Activated CD4-positive, alpha-beta memory T cell treated with anti-CD3 and anti-CD28 coated beads, Interleukin-2, amount 10 ng/mL, durations not matched to agents 7 days and 5 days (primary cell): ENCODE measurements at regions not wholly inside any gene's neighbourhood (a gene's known extent, or its start where the extent isn't known, plus 50 kb on each side); places are given as distances from the start of the nearest gene placed in this dataset.

ENCODE experiments used
- CTCF ChIA-PET: fragments of 350-600 bp; sonication (Branson Sonifier 250); formaldehyde crosslinking; loops from one replicate; lab custom pipeline; 2021; ENCODE audit warnings: antibody characterized with exemption, inconsistent platforms; lab: Charles Lee
- POLR2A ChIA-PET: fragments of 350-600 bp; sonication (Branson Sonifier 250); formaldehyde crosslinking; loops from one replicate; lab custom pipeline; 2021; ENCODE audit warnings: antibody characterized with exemption; lab: Charles Lee
- DNase-seq: peaks from one replicate; pipeline ENCODE4 v3.0.0-alpha.2; 2020
- H3K27ac Mint-ChIP-seq: one replicate; pipeline ENCODE4 v1.8.0; 2021; ENCODE audit warnings: mild to moderate bottlenecking, mixed read lengths
- H3K27me3 Mint-ChIP-seq: one replicate; pipeline ENCODE4 v1.8.0; 2021; ENCODE audit warnings: mixed read lengths
- H3K36me3 Mint-ChIP-seq: one replicate; pipeline ENCODE4 v1.8.0; 2021; ENCODE audit warnings: low read depth, mixed read lengths
- H3K4me1 Mint-ChIP-seq: one replicate; pipeline ENCODE4 v1.8.0; 2021; ENCODE audit warnings: mixed read lengths
- H3K4me3 Mint-ChIP-seq: one replicate; pipeline ENCODE4 v1.8.0; 2021; ENCODE audit warnings: mild to moderate bottlenecking, mixed read lengths
- H3K9me3 Mint-ChIP-seq: one replicate; pipeline ENCODE4 v1.8.0; 2021; ENCODE audit warnings: mixed read lengths

DNA sequence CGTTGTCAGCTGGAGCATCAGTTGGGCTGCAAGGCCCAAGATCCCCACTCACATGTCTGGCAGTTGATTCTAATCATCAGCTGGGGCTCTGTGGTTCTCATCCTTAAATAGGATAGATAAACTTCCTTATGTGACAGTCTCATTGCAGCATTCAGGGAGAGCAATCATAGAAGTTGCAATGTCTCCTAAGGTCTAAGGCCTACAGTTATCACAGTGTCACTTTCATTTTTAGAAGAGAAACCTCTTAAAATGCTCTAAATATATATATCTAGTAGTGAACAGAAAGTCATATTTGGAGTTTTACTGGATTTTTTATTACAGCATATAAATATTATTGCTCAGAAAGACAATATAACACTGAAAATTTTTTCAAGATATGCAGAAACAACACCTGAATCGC lies 226.0 kb upstream of the PPP1R2C start:
- H3K27ac Mint-ChIP-seq, result no peak overlapping the region
- no peak for DNase-seq
- H3K4me1 Mint-ChIP-seq, result no peaks in the 10 kb centered on the region
- H3K9me3 Mint-ChIP-seq, result no peaks in the 10 kb centered on the region
- CTCF ChIA-PET, result interaction anchor here (0.6 kb wide), 1 partner anchor 451 kb away, joined by 3 read pairs; no protein-coding TSS in a partner anchor
- POLR2A ChIA-PET, result no interaction called here
- no peak overlapping the region for H3K4me3 Mint-ChIP-seq
- no peaks in the 10 kb centered on the region for H3K27me3 Mint-ChIP-seq
- H3K36me3 Mint-ChIP-seq, result no peaks in the 10 kb centered on the region

DNA sequence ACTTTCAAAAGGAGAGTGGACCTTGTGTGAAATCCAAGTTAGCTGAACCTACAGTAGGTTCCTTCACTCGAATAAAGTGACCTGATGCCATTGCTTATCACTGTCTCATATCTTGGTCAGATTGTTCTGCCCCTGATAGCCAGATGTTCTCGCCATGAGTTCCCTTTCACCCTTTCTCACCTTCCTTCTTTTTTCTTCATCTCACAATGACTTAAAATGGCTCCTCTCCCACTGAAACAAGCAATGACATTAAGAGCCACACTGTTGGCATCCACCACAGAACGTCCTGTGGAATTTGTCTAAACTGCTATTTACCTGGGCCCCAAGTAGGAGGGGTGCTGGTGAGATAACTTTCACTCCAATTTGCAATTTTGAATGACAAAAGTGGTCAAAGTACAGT lies 227.6 kb upstream of the PPP1R2C start:
- POLR2A ChIA-PET, result no interaction called here
- Mint-ChIP-seq H3K27me3 (no peaks in the 10 kb centered on the region), H3K4me3 (no peak overlapping the region), H3K4me1 (no peaks in the 10 kb centered on the region), H3K27ac (no peak overlapping the region), H3K36me3 (no peaks in the 10 kb centered on the region), H3K9me3 (no peaks in the 10 kb centered on the region)
- CTCF ChIA-PET, result no interaction called here
- DNase-seq, result no peak

- ChIA-PET CTCF (no interaction called here), POLR2A (no interaction called here)
- Mint-ChIP-seq H3K4me3 (no peak overlapping the region), H3K27ac (no peak overlapping the region), H3K9me3 (no peaks in the 10 kb centered on the region), H3K27me3 (no peaks in the 10 kb centered on the region), H3K36me3 (no peaks in the 10 kb centered on the region), H3K4me1 (no peaks in the 10 kb centered on the region)
- DNase-seq, result no peak
These were observed 230.4 kb upstream of the PPP1R2C start for GRCh38 chrX:43008356-43008755.

DNA sequence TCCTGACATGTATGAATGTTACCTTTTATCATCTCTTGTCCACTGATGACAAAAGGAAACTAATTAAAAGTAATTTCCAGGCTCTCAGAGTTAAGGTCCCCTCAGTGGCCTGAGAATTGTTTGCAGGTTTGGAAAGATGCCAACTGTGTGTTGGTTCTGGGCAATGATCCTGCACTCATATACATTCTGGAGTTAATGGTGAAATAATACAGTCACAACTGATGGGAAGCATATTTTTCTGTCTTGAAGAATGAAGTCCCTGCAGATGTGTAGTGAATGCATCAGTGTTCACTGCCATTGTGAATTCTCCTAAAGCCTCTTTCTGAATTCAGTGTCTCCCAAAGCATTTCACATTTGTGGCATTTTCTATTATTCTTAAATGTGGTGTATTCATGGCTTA lies 238.1 kb upstream of the PPP1R2C start:
- CTCF ChIA-PET, result no interaction called here

DNA sequence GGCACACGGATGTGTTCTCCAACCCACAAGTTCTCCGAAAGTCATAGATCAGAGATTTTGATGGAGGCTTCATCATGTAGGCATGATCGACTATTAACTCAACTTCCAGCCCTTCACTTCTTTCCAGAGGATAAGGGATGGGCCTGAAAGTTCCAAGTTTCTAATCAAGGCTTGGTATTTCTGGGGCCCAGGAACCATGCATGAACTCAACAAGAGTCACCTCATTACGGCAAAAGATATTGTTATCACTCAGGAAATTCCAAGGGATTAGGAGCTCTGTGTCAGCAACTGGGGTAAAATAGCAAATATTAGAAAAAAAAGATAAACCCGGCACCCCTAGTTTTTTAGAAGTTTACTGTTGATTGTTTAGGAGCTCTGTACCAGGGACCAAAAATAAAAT lies 240.1 kb upstream of the PPP1R2C start:
- Mint-ChIP-seq H3K4me1 (peaks cover 4% of the 10 kb centered on the region), H3K9me3 (peaks cover 8% of the 10 kb centered on the region), H3K36me3 (no peaks in the 10 kb centered on the region), H3K4me3 (no peak overlapping the region), H3K27me3 (no peaks in the 10 kb centered on the region), H3K27ac (no peak overlapping the region)
- CTCF ChIA-PET, result no interaction called here
- POLR2A ChIA-PET, result no interaction called here
- no peak for DNase-seq

More for the DNA sequence above, 238.1 kb upstream of the PPP1R2C start:
- peaks cover 5% of the 10 kb centered on the region for H3K9me3 Mint-ChIP-seq
- no peak overlapping the region for H3K4me3 Mint-ChIP-seq
- POLR2A ChIA-PET, result no interaction called here
- H3K27me3 Mint-ChIP-seq, result no peaks in the 10 kb centered on the region
- H3K36me3 Mint-ChIP-seq, result no peaks in the 10 kb centered on the region
- H3K4me1 Mint-ChIP-seq, result peaks cover 4% of the 10 kb centered on the region
- DNase-seq, result no peak
- H3K27ac Mint-ChIP-seq, result no peak overlapping the region

DNA sequence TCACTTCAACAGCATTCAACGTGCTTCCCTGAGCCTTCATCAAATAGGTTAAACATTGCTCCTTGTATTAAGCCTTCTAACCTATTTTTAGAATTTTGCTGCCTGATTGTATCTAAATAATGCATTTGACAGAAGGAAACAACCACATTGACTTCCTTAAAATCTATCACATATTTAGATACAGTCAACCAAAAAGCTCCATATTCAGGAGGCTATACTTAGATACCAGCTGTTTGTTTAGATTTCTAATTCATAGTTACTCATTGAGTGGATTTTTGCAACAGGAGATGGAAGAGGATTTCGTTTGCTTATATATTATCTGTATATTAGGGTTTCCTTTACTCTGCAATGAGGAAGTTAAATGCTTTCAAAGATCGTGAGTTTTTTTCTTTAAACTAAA lies 241.1 kb upstream of the PPP1R2C start:
- Mint-ChIP-seq H3K4me3 (no peak overlapping the region), H3K4me1 (peaks cover 4% of the 10 kb centered on the region), H3K9me3 (peaks cover 8% of the 10 kb centered on the region), H3K27me3 (no peaks in the 10 kb centered on the region), H3K27ac (no peak overlapping the region), H3K36me3 (no peaks in the 10 kb centered on the region)
- ChIA-PET CTCF (no interaction called here), POLR2A (no interaction called here)
- DNase-seq, result no peak

DNA sequence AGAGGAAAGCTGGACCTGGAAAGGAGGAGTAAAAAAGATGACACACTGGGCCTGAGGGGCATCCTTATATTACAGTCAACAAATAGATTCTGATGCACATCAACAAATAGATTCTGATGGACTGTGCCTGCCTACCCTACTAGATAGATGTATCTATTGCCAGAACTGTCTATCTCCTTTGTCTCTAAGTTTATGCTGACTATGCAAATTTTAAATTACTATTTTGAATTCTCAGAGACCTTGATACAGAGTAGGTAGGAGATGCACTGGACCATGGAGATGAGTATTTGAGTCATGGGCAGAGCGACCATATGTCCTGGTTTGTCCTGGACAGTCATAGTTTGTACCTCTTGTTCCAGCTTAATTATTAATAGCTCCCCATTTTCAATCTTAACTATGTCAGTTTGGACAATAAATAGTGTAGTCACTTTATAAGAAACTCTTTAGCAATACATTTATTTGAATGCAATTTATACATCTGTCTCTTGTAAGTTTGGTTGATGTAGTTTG lies 247.9 kb upstream of the PPP1R2C start:
- Mint-ChIP-seq H3K27ac (no peak overlapping the region), H3K4me1 (no peaks in the 10 kb centered on the region), H3K36me3 (peaks cover 2% of the 10 kb centered on the region), H3K9me3 (peaks cover 10% of the 10 kb centered on the region), H3K4me3 (no peak overlapping the region), H3K27me3 (no peaks in the 10 kb centered on the region)
- ChIA-PET POLR2A (no interaction called here), CTCF (no interaction called here)
- DNase-seq, result no peak

- no peak overlapping the region for H3K27ac Mint-ChIP-seq
- DNase-seq, result no peak
- no peaks in the 10 kb centered on the region for H3K9me3 Mint-ChIP-seq
- no peaks in the 10 kb centered on the region for H3K4me1 Mint-ChIP-seq
- no peaks in the 10 kb centered on the region for H3K36me3 Mint-ChIP-seq
- ChIA-PET POLR2A (no interaction called here), CTCF (no interaction called here)
- H3K4me3 Mint-ChIP-seq, result no peak overlapping the region
- H3K27me3 Mint-ChIP-seq, result no peaks in the 10 kb centered on the region
These were observed 286.1 kb upstream of the PPP1R2C start for GRCh38 chrX:43064096-43064495.

GRCh38 chrX:43065978-43066377 lies 288.0 kb upstream of the PPP1R2C start:
- no peaks in the 10 kb centered on the region for H3K4me1 Mint-ChIP-seq
- no peak overlapping the region for H3K27ac Mint-ChIP-seq
- H3K36me3 Mint-ChIP-seq, result no peaks in the 10 kb centered on the region
- no peaks in the 10 kb centered on the region for H3K9me3 Mint-ChIP-seq
- no peak for DNase-seq
- POLR2A ChIA-PET, result no interaction called here
- H3K27me3 Mint-ChIP-seq, result no peaks in the 10 kb centered on the region
- CTCF ChIA-PET, result no interaction called here
- no peak overlapping the region for H3K4me3 Mint-ChIP-seq

DNA sequence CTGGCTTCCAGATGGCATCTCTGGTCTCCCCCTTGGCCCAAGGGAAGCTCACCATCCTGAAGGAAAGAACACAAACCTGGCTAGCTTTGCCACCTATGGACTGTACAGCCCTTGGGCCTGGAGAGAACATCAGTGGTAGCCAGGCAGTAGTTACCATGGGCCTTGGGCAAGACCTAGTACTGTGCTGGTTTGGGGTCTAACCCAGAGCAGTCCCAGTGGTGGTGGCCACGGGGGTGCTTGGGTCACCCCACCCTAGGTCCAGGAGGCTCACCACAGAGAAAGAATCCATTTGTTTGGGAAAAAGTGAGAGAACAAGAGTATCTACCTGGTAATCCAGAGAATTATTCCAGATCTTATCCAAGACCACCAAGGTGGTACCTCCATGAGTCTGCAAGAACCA lies 290.7 kb upstream of the PPP1R2C start:
- H3K27ac Mint-ChIP-seq, result no peak overlapping the region
- ChIA-PET CTCF (no interaction called here), POLR2A (no interaction called here)
- no peaks in the 10 kb centered on the region for H3K4me1 Mint-ChIP-seq
- no peaks in the 10 kb centered on the region for H3K27me3 Mint-ChIP-seq
- H3K36me3 Mint-ChIP-seq, result no peaks in the 10 kb centered on the region
- H3K4me3 Mint-ChIP-seq, result no peak overlapping the region
- no peak for DNase-seq
- H3K9me3 Mint-ChIP-seq, result no peaks in the 10 kb centered on the region

DNA sequence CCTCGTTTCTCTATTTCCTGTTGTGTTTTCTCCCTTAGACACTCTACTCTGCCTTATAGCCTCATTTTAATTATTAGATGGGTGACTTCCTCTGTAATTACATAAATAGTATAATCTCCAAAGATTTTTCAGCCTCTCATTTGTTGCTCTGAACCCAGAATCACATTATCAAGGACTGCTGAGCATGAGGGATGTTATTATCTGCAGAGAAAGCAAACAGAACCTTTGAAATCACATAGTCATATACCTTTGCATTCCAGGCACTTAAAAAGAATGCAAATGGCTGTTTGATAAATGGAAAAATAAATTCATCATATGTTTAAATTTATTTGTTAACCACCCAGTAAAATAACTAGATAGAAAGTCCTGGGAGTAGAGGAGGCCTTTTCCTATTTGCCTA lies 305.1 kb upstream of the PPP1R2C start:
- peaks cover 1% of the 10 kb centered on the region for H3K9me3 Mint-ChIP-seq
- H3K36me3 Mint-ChIP-seq, result no peaks in the 10 kb centered on the region
- no peak overlapping the region for H3K4me3 Mint-ChIP-seq
- no peak for DNase-seq
- CTCF ChIA-PET, result no interaction called here
- no peaks in the 10 kb centered on the region for H3K4me1 Mint-ChIP-seq
- POLR2A ChIA-PET, result no interaction called here
- no peaks in the 10 kb centered on the region for H3K27me3 Mint-ChIP-seq
- H3K27ac Mint-ChIP-seq, result no peak overlapping the region

- H3K9me3 Mint-ChIP-seq, result no peaks in the 10 kb centered on the region
- H3K4me1 Mint-ChIP-seq, result no peaks in the 10 kb centered on the region
- POLR2A ChIA-PET, result no interaction called here
- no peaks in the 10 kb centered on the region for H3K27me3 Mint-ChIP-seq
- no peak overlapping the region for H3K27ac Mint-ChIP-seq
- CTCF ChIA-PET, result no interaction called here
- no peak overlapping the region for H3K4me3 Mint-ChIP-seq
- DNase-seq, result no peak
- no peaks in the 10 kb centered on the region for H3K36me3 Mint-ChIP-seq
These were observed 309.9 kb upstream of the PPP1R2C start for GRCh38 chrX:43087830-43088229.

DNA sequence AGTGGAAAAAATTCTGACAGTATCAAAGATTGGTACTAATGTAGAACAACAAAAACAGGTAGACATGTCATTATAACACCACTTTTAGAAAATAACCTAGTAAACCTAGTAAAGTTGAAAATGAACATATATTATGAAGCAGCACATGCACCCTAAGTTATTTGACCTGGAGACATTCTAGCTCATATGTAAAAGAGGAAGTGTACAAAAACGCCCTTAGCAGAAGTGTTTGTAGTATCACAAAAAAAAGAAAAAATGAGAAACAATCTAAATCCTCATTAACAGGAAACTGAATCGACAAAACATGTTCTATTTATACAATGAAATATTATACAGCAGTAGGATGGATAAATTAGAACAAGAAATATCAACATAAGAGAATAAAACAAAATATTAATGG lies 318.9 kb upstream of the PPP1R2C start:
- no peak for DNase-seq
- POLR2A ChIA-PET, result no interaction called here
- no peaks in the 10 kb centered on the region for H3K4me1 Mint-ChIP-seq
- H3K4me3 Mint-ChIP-seq, result no peak overlapping the region
- no peaks in the 10 kb centered on the region for H3K9me3 Mint-ChIP-seq
- CTCF ChIA-PET, result no interaction called here
- H3K27me3 Mint-ChIP-seq, result no peaks in the 10 kb centered on the region
- no peaks in the 10 kb centered on the region for H3K36me3 Mint-ChIP-seq
- H3K27ac Mint-ChIP-seq, result no peak overlapping the region

GRCh38 chrX:43106009-43106408 lies 328.0 kb upstream of the PPP1R2C start:
- Mint-ChIP-seq H3K27ac (no peak overlapping the region), H3K4me3 (no peak overlapping the region), H3K36me3 (no peaks in the 10 kb centered on the region), H3K9me3 (no peaks in the 10 kb centered on the region), H3K27me3 (no peaks in the 10 kb centered on the region), H3K4me1 (peaks cover 2% of the 10 kb centered on the region)
- DNase-seq, result no peak
- POLR2A ChIA-PET, result no interaction called here
- CTCF ChIA-PET, result no interaction called here
